Ascending aorta (tissue), 2 donors: ENCODE measurements at regions not wholly inside any gene's neighbourhood (a gene's known extent, or its start where the extent isn't known, plus 50 kb on each side); places are given as distances from the start of the nearest gene placed in this dataset.

ENCODE experiments used
- DNase-seq, 2 donors: peaks; one replicate each; pipeline ENCODE4 v3.0.0-alpha.2; 2019; ENCODE audit warnings: low spot score in 2 of 2
- H3K27ac ChIP-seq, 2 donors: fragments of 200-600 bp; sonication (generic); one replicate each; pipeline ENCODE4 v1.5.1; 2016 to 2017; ENCODE audit warnings: mild to moderate bottlenecking in 1 of 2
- H3K27me3 ChIP-seq: fragments of 200-600 bp; sonication (generic); one replicate; pipeline ENCODE4 v1.5.1; 2017
- H3K36me3 ChIP-seq, 2 donors: fragments of 200-600 bp; sonication (generic); one replicate each; pipeline ENCODE4 v1.5.1; 2016
- H3K4me1 ChIP-seq, 2 donors: fragments of 200-600 bp; sonication (generic); one replicate each; pipeline ENCODE4 v1.5.1; 2016 to 2017; ENCODE audit warnings: mild to moderate bottlenecking in 1 of 2
- H3K4me3 ChIP-seq, 2 donors: fragments of 200-600 bp; sonication (generic); one replicate each; pipeline ENCODE4 v1.5.1; 2016 to 2017; ENCODE audit warnings: mild to moderate bottlenecking in 1 of 2
- H3K9me3 ChIP-seq, 2 donors: fragments of 200-600 bp; sonication (generic); one replicate each; pipeline ENCODE4 v1.5.1; 2016
- intact Hi-C: fragments of 100-400 bp; cut with DNase I; formaldehyde crosslinking; loops from one replicate; pipeline ENCODE4 v1.15.1; 2023
- TF ChIP-seq, protein P1 (sequence below), 3 experiments: fragments of 200-600 bp in 2 of 3; fragments of 450-650 bp in 1 of 3; sonication (generic) in 2 of 3; IDR thresholded peaks; one replicate each; pipeline ENCODE4 v1.5.1; 2016 to 2019; ENCODE audit warnings: antibody characterized with exemption in 3 of 3, mild to moderate bottlenecking in 1 of 3, moderate library complexity in 1 of 3

DNA sequence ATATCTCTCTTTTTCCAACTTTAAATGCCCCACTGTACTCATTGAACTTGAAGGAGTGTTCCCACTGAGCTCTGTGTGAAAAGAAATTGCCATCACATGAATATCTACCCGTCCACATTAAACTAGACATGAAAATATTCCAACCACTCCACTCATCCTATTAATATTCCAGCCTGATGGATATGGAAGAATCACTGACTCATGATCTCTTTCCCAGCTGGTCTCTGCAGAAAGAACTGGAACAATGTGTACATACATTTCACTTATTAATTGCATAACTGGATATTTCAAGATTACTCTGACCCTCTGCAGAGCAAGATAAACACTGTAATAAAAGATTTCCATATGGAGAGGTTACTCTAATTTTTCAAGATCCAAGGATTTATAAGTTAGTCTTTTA is 711.1 kb upstream of the LRRC4C start:
- no peaks in the 10 kb centered on the region for H3K36me3 ChIP-seq
- H3K9me3 ChIP-seq, result no peaks in the 10 kb centered on the region
- H3K27ac ChIP-seq, result no peak overlapping the region
- no peak for DNase-seq
- intact Hi-C loops, result no loop called here
- no peaks in the 10 kb centered on the region for H3K27me3 ChIP-seq
- no peak overlapping the region for H3K4me3 ChIP-seq
- TF ChIP-seq, protein P1, sequence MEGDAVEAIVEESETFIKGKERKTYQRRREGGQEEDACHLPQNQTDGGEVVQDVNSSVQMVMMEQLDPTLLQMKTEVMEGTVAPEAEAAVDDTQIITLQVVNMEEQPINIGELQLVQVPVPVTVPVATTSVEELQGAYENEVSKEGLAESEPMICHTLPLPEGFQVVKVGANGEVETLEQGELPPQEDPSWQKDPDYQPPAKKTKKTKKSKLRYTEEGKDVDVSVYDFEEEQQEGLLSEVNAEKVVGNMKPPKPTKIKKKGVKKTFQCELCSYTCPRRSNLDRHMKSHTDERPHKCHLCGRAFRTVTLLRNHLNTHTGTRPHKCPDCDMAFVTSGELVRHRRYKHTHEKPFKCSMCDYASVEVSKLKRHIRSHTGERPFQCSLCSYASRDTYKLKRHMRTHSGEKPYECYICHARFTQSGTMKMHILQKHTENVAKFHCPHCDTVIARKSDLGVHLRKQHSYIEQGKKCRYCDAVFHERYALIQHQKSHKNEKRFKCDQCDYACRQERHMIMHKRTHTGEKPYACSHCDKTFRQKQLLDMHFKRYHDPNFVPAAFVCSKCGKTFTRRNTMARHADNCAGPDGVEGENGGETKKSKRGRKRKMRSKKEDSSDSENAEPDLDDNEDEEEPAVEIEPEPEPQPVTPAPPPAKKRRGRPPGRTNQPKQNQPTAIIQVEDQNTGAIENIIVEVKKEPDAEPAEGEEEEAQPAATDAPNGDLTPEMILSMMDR (IDR thresholded peaks at IDR 0.05), result no peak
- no peaks in the 10 kb centered on the region for H3K4me1 ChIP-seq

DNA sequence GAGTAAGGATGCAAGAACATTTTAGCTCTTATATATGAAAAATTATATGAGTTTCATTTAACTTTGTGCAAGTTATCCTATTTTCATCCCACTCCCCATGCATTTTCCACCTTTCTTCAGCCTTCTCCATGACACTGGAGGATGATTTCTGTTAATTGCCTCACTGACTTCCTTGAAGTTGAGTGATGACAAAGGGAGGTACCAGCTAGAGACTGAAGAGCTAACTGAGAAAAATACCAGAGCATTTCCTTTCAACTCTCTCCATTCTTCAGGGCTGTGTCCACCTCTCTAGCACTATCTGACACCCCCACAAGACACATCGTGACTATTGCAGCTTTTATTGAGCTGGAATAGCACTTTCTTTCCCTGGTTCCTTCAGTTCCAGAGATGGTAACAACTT is 711.6 kb upstream of the LRRC4C start:
- DNase-seq, result no peak
- no peak overlapping the region for H3K27ac ChIP-seq
- no peaks in the 10 kb centered on the region for H3K9me3 ChIP-seq
- intact Hi-C loops, result no loop called here
- no peaks in the 10 kb centered on the region for H3K27me3 ChIP-seq
- TF ChIP-seq, protein P1 (IDR thresholded peaks at IDR 0.05), result no peak
- H3K36me3 ChIP-seq, result no peaks in the 10 kb centered on the region
- H3K4me3 ChIP-seq, result no peak overlapping the region
- H3K4me1 ChIP-seq, result no peaks in the 10 kb centered on the region

DNA sequence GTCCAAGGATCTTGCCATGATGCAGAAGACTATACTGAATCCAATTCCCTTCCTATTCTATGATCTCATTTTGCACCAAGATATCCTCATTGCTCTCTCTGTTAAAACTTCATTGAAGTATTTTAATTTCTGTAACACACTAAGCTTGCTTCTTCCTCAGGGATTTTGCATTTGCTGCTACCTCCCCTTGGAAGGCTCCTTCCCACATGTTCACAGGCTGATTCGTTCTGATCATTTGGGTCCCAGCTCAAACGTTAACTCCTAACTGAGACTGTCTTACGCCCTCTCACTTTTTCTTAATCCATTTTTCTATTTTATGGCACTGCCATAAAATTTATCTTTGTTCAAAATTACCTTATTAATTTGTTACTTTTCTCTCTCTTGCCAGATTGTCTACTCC is 713.0 kb upstream of the LRRC4C start:
- intact Hi-C loops, result no loop called here
- no peak overlapping the region for H3K4me3 ChIP-seq
- H3K27ac ChIP-seq, result no peak overlapping the region
- H3K27me3 ChIP-seq, result no peaks in the 10 kb centered on the region
- DNase-seq, result no peak
- no peaks in the 10 kb centered on the region for H3K36me3 ChIP-seq
- TF ChIP-seq, protein P1 (IDR thresholded peaks at IDR 0.05), result no peak
- H3K4me1 ChIP-seq, result no peaks in the 10 kb centered on the region
- no peaks in the 10 kb centered on the region for H3K9me3 ChIP-seq

DNA sequence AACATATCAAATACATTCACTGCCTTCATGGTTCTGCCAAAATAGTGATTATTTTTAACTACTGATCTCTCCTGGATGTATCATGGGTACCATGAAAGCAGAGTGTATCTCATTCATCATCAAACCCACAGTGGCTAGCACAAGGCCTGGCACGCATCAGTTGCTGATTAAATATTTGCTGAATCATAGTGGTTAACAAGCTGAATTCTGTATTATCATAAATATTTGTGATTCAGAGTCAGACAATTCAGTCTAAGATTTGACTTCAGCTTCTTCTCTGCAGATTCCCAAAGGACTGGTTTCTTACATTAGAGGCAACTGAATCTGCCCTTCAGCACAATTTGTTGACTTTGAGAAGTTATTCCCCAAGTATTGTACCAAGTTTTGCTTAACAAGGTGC is 715.8 kb upstream of the LRRC4C start:
- H3K9me3 ChIP-seq, result no peaks in the 10 kb centered on the region
- H3K27ac ChIP-seq, result no peak overlapping the region
- no peaks in the 10 kb centered on the region for H3K4me1 ChIP-seq
- intact Hi-C loops, result no loop called here
- H3K27me3 ChIP-seq, result no peaks in the 10 kb centered on the region
- TF ChIP-seq, protein P1 (IDR thresholded peaks at IDR 0.05), result no peak
- DNase-seq, result no peak
- no peak overlapping the region for H3K4me3 ChIP-seq
- no peaks in the 10 kb centered on the region for H3K36me3 ChIP-seq

DNA sequence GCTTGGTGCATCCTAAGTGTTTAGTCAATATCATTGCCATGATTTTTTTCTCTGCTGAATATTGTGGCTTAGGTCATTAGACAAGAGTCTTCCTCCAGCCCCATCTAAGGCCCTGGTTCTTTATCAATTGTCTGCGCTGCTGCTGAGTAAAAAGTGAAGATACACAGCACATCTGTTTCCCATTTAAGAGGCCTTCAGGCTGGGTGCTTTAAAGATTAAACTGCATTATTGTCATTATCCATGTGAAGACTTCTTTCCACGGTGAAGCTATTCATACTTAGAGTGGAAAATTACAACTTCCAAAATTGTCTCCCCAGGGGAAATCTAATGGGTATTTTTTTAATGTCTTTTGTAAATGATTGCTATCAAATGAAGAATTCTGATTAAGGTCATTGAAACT is 719.8 kb upstream of the LRRC4C start:
- intact Hi-C loops, result no loop called here
- H3K27me3 ChIP-seq, result no peaks in the 10 kb centered on the region
- no peaks in the 10 kb centered on the region for H3K4me1 ChIP-seq
- no peak overlapping the region for H3K4me3 ChIP-seq
- no peak overlapping the region for H3K27ac ChIP-seq
- H3K36me3 ChIP-seq, result no peaks in the 10 kb centered on the region
- TF ChIP-seq, protein P1 (IDR thresholded peaks at IDR 0.05), result no peak
- no peak for DNase-seq
- H3K9me3 ChIP-seq, result no peaks in the 10 kb centered on the region

DNA sequence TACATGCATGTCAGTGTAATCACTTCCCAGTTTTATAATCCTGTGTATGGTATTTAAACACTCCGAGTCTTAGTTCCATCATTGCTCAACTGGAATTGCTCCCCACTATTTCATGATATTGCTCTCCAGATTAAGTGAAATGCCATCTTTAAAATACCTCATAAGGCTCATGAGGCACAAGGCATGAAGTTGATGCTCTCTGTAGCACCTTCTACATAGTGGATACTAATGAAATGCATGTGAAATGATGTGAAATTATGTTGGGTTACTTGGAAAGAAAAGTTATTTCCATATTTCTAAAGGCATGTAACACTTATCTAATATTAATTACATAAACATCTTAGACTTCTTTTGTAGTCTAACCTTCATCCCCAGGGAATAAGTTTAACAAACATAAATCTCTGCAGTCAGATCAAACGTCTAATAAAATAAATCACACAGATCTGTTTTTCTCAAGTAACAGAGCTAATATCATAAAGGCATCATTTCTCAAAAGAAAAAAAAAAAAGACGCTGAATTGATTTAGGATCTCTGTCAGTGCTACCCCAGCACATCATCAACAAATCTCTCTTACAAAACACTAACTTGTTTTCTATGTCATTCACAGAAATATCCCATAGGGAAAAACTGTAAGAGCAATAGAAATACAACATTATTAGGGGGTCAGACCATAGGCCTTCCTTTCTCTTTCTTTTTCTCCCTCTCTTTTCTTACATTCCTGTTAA is 736.0 kb upstream of the LRRC4C start:
- no peak for DNase-seq
- no peaks in the 10 kb centered on the region for H3K4me1 ChIP-seq
- TF ChIP-seq, protein P1 (IDR thresholded peaks at IDR 0.05), result no peak
- no peak overlapping the region for H3K4me3 ChIP-seq
- H3K36me3 ChIP-seq, result no peaks in the 10 kb centered on the region
- H3K27ac ChIP-seq, result no peak overlapping the region
- H3K9me3 ChIP-seq, result no peaks in the 10 kb centered on the region
- intact Hi-C loops, result no loop called here
- H3K27me3 ChIP-seq, result no peaks in the 10 kb centered on the region
